ENCODE measurements at regions not wholly inside any gene's neighbourhood (a gene's known extent, or its start where the extent isn't known, plus 50 kb on each side); places are given as distances from the start of the nearest gene placed in this dataset.

DNA sequence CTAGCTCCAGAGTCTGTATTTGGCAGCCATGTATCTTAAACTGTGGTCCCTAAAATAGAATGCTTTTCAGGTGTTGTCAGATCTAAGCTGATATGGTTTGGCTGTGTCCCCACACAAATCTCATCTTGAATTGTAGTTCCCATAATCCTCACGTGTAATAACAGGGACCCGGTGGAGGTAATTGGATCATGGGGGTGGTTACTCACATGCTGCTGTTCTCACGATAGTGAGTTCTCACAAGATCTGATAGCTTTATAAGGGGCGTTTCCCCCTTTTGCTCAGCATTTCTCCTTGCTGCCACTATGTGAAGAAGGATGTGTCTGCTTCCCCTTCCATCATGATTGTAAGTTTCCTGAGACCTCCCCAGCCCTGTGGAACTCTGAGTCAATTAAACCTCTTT lies 199.9 kb upstream of the ISX start:
- Mint-ChIP-seq H3K4me1 (ENCODE audit: low read depth) (peaks cover 35% of the 10 kb centered on the region), H3K4me3 (ENCODE audit: unreplicated experiment) (no peak overlapping the region), H3K27ac (ENCODE audit: unreplicated experiment) (no peak overlapping the region), H3K27me3 (ENCODE audit: low read depth) (no peaks in the 10 kb centered on the region), H3K9me3 (ENCODE audit: low read depth) (peaks cover 7% of the 10 kb centered on the region), H3K36me3 (ENCODE audit: low read depth) (peaks cover 3% of the 10 kb centered on the region)
- TF ChIP-seq, protein P1, sequence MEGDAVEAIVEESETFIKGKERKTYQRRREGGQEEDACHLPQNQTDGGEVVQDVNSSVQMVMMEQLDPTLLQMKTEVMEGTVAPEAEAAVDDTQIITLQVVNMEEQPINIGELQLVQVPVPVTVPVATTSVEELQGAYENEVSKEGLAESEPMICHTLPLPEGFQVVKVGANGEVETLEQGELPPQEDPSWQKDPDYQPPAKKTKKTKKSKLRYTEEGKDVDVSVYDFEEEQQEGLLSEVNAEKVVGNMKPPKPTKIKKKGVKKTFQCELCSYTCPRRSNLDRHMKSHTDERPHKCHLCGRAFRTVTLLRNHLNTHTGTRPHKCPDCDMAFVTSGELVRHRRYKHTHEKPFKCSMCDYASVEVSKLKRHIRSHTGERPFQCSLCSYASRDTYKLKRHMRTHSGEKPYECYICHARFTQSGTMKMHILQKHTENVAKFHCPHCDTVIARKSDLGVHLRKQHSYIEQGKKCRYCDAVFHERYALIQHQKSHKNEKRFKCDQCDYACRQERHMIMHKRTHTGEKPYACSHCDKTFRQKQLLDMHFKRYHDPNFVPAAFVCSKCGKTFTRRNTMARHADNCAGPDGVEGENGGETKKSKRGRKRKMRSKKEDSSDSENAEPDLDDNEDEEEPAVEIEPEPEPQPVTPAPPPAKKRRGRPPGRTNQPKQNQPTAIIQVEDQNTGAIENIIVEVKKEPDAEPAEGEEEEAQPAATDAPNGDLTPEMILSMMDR (IDR thresholded peaks at IDR 0.05), result no peak
- no peak for DNase-seq (ENCODE audit: low spot score)

DNA sequence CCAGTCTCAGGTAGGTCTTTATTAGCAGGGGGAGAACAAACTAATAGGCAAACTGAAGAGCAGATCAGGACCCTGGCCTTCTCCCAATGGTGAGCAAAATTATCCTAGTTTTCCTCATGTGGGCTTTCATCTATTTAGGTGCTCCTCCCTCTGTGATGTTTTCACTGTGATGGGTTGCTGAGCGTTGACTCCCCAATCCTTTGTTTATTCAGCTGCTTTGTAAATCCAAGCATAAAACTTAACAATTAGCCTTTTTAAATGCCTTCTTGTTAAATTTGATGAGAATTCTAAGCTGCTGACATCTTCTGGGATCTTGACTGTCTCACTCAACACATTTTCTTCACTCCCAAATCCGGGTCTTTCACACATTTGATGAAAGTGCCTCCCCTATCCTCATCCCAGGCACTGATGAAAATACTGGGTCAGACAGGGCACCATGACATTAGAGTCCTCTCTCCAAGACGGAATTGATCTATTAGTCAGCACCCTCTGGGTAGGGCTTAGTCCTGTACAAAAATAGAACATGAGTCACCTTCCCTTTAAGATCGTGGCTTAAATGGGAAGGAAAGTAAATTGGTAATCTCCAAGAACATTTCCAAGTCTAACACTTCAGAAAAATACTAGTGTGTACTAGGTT lies 199.3 kb upstream of the ISX start:
- Mint-ChIP-seq H3K4me3 (ENCODE audit: unreplicated experiment) (no peak overlapping the region), H3K4me1 (ENCODE audit: low read depth) (peaks cover 35% of the 10 kb centered on the region), H3K27ac (ENCODE audit: unreplicated experiment) (peak overlapping the region; percentile 85), H3K36me3 (ENCODE audit: low read depth) (no peaks in the 10 kb centered on the region), H3K9me3 (ENCODE audit: low read depth) (peaks cover 5% of the 10 kb centered on the region), H3K27me3 (ENCODE audit: low read depth) (no peaks in the 10 kb centered on the region)
- TF ChIP-seq, protein P1 (IDR thresholded peaks at IDR 0.05), result no peak
- no peak for DNase-seq (ENCODE audit: low spot score)

DNA sequence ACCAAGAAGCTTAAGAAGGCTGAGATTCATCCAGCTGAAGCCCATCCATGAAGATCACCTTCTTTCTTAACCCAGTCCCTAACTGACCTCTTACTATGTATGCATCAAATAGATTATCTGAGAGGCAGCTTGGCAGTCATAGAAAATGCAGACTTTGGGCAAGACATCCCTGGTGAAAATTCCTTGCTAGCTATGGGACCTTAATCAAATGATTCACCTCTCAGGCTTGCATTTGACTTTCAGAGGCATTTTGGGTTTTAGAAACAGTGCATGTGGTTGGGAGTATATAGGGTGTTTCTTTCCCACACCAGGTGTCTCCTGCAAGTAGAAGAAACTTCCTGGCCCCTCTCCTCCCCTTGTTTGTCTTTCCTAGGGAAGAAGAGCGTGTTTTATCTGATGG lies 188.5 kb upstream of the ISX start:
- Mint-ChIP-seq H3K36me3 (ENCODE audit: low read depth) (no peaks in the 10 kb centered on the region), H3K4me3 (ENCODE audit: unreplicated experiment) (no peak overlapping the region), H3K27me3 (ENCODE audit: low read depth) (no peaks in the 10 kb centered on the region), H3K9me3 (ENCODE audit: low read depth) (no peaks in the 10 kb centered on the region), H3K27ac (ENCODE audit: unreplicated experiment) (peak overlapping the region; percentile 37), H3K4me1 (ENCODE audit: low read depth) (peaks cover 32% of the 10 kb centered on the region)
- TF ChIP-seq, protein P1 (IDR thresholded peaks at IDR 0.05), result no peak
- no peak for DNase-seq (ENCODE audit: low spot score)

DNA sequence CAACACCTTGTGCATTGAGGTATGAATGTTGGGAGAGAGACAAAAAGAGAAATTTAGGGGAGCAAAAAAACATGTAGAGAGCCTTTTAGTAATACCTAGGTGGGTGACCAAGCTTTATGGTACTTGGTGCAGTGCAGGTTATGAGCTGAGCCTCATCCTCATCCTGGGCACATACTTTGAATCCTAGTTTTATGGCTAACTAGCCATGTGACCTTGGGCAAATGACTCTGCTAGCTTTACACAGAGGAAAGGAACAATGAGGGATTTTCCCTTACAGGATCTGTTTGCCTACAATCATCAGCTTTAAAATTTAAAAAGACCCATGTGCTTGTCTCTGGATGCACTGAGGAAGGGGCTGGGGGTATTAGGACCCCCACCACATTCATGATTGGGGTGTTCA lies 187.8 kb upstream of the ISX start:
- H3K9me3 Mint-ChIP-seq (ENCODE audit: low read depth), result no peaks in the 10 kb centered on the region
- no peak overlapping the region for H3K27ac Mint-ChIP-seq (ENCODE audit: unreplicated experiment)
- peaks cover 32% of the 10 kb centered on the region for H3K4me1 Mint-ChIP-seq (ENCODE audit: low read depth)
- no peak overlapping the region for H3K4me3 Mint-ChIP-seq (ENCODE audit: unreplicated experiment)
- TF ChIP-seq, protein P1 (IDR thresholded peaks at IDR 0.05), result no peak
- no peak for DNase-seq (ENCODE audit: low spot score)
- no peaks in the 10 kb centered on the region for H3K36me3 Mint-ChIP-seq (ENCODE audit: low read depth)
- H3K27me3 Mint-ChIP-seq (ENCODE audit: low read depth), result no peaks in the 10 kb centered on the region

DNA sequence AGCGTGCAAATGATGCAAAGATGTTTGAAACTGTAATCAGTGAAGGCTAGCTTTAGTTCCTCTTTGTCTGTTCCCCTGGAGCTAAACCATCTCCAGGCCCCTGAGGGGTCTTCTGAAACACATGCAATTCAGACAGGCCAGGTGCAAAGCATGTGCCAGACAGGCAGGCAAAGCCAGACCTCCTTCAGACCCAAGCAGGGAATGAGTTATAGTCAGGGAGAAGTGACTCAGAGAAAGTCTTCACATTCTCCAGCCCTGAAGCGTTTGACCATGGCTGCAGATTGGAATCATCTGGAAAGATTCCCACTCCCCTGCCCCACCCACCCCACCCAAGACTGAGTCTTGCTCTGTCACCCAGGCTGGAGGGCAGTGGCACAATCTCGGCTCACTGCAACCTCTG lies 187.0 kb upstream of the ISX start:
- DNase-seq (ENCODE audit: low spot score), result no peak
- H3K4me1 Mint-ChIP-seq (ENCODE audit: low read depth), result peaks cover 32% of the 10 kb centered on the region
- H3K9me3 Mint-ChIP-seq (ENCODE audit: low read depth), result peaks cover 1% of the 10 kb centered on the region
- no peaks in the 10 kb centered on the region for H3K27me3 Mint-ChIP-seq (ENCODE audit: low read depth)
- peak overlapping the region; percentile 68 for H3K27ac Mint-ChIP-seq (ENCODE audit: unreplicated experiment)
- H3K36me3 Mint-ChIP-seq (ENCODE audit: low read depth), result no peaks in the 10 kb centered on the region
- TF ChIP-seq, protein P1 (IDR thresholded peaks at IDR 0.05), result no peak
- H3K4me3 Mint-ChIP-seq (ENCODE audit: unreplicated experiment), result no peak overlapping the region
